ENCODE measurements at regions not wholly inside any gene's neighbourhood (a gene's known extent, or its start where the extent isn't known, plus 50 kb on each side); places are given as distances from the start of the nearest gene placed in this dataset.

GRCh38 chr10:63727636-63728035 lies 206.4 kb downstream of the REEP3 start:
- CTCF ChIA-PET, result interaction anchor here (0.8 kb wide), 1 partner anchor 8 kb away, joined by 3 read pairs; no protein-coding TSS in a partner anchor

GRCh38 chr10:63735305-63735704 lies 214.1 kb downstream of the REEP3 start:
- Histone ChIP-seq H3K4me1 (ENCODE audit: insufficient read depth, low read length) (no peaks in the 10 kb centered on the region), H3K27ac (ENCODE audit: low read depth, low read length) (no peak overlapping the region), H3K9me3 (ENCODE audit: low read length) (no peaks in the 10 kb centered on the region), H3K27me3 (ENCODE audit: insufficient read depth, low read length, poor library complexity, severe bottlenecking) (no peaks in the 10 kb centered on the region), H3K4me3 (ENCODE audit: low read length) (no peak overlapping the region), H3K36me3 (ENCODE audit: insufficient read depth, low read length) (no peaks in the 10 kb centered on the region)
- DNase-seq, result no peak
- Mint-ChIP-seq H3K27me3 (peaks cover 0 to 4% of the 10 kb centered on the region in 2 donors), H3K36me3 (no peaks in the 10 kb centered on the region), H3K4me1 (no peaks in the 10 kb centered on the region), H3K9me3 (no peaks in the 10 kb centered on the region), H3K4me3 (no peak overlapping the region), H3K27ac (no peak overlapping the region)
- ChIA-PET CTCF (no interaction called here), POLR2A (no interaction called here)

More at GRCh38 chr10:63727636-63728035, 206.4 kb downstream of the REEP3 start:
- H3K4me3 ChIP-seq (ENCODE audit: low read length), result no peak overlapping the region
- no peak for DNase-seq
- peaks cover 0 to 1% (median 0%) of the 10 kb centered on the region in 3 donors for H3K36me3 Mint-ChIP-seq
- no peak overlapping the region for H3K27ac ChIP-seq (ENCODE audit: low read depth, low read length)
- H3K4me3 Mint-ChIP-seq, result no peak overlapping the region
- peaks cover 19% of the 10 kb centered on the region for H3K27me3 ChIP-seq (ENCODE audit: insufficient read depth, low read length, poor library complexity, severe bottlenecking)
- H3K4me1 ChIP-seq (ENCODE audit: insufficient read depth, low read length), result no peaks in the 10 kb centered on the region
- POLR2A ChIA-PET, result no interaction called here
- H3K36me3 ChIP-seq (ENCODE audit: insufficient read depth, low read length), result no peaks in the 10 kb centered on the region
- H3K9me3 ChIP-seq (ENCODE audit: low read length), result no peaks in the 10 kb centered on the region
- H3K9me3 Mint-ChIP-seq, result no peaks in the 10 kb centered on the region
- H3K4me1 Mint-ChIP-seq, result no peaks in the 10 kb centered on the region
- peaks cover 19 to 54% of the 10 kb centered on the region in 2 donors for H3K27me3 Mint-ChIP-seq
- no peak overlapping the region for H3K27ac Mint-ChIP-seq

- Histone ChIP-seq H3K36me3 (ENCODE audit: insufficient read depth, low read length) (no peaks in the 10 kb centered on the region), H3K27me3 (ENCODE audit: insufficient read depth, low read length, poor library complexity, severe bottlenecking) (no peaks in the 10 kb centered on the region), H3K4me1 (ENCODE audit: insufficient read depth, low read length) (no peaks in the 10 kb centered on the region), H3K9me3 (ENCODE audit: low read length) (no peaks in the 10 kb centered on the region), H3K4me3 (ENCODE audit: low read length) (no peak overlapping the region), H3K27ac (ENCODE audit: low read depth, low read length) (no peak overlapping the region)
- no peak overlapping the region for H3K4me3 Mint-ChIP-seq
- H3K9me3 Mint-ChIP-seq, result peaks cover 0 to 1% (median 0%) of the 10 kb centered on the region in 5 donors
- H3K4me1 Mint-ChIP-seq, result no peaks in the 10 kb centered on the region
- no peak overlapping the region for H3K27ac Mint-ChIP-seq
- DNase-seq, result no peak
- H3K36me3 Mint-ChIP-seq, result peaks cover 0 to 6% (median 0%) of the 10 kb centered on the region in 3 donors
- CTCF ChIA-PET, result no interaction called here
- POLR2A ChIA-PET, result no interaction called here
- peaks cover 3 to 11% of the 10 kb centered on the region in 2 donors for H3K27me3 Mint-ChIP-seq
These were observed 217.2 kb downstream of the REEP3 start for GRCh38 chr10:63738410-63738809.

- Histone ChIP-seq H3K9me3 (ENCODE audit: low read length) (no peaks in the 10 kb centered on the region), H3K27ac (ENCODE audit: low read depth, low read length) (no peak overlapping the region), H3K27me3 (ENCODE audit: insufficient read depth, low read length, poor library complexity, severe bottlenecking) (no peaks in the 10 kb centered on the region), H3K4me3 (ENCODE audit: low read length) (no peak overlapping the region), H3K4me1 (ENCODE audit: insufficient read depth, low read length) (no peaks in the 10 kb centered on the region), H3K36me3 (ENCODE audit: insufficient read depth, low read length) (no peaks in the 10 kb centered on the region)
- Mint-ChIP-seq H3K4me3 (no peak overlapping the region), H3K4me1 (no peaks in the 10 kb centered on the region), H3K27ac (no peak overlapping the region), H3K9me3 (peaks cover 0 to 1% (median 0%) of the 10 kb centered on the region in 5 donors), H3K27me3 (peaks cover 12 to 14% of the 10 kb centered on the region in 2 donors), H3K36me3 (peaks cover 0 to 6% (median 0%) of the 10 kb centered on the region in 3 donors)
- no peak for DNase-seq
- CTCF ChIA-PET, result no interaction called here
- POLR2A ChIA-PET, result no interaction called here
These were observed 223.1 kb downstream of the REEP3 start for GRCh38 chr10:63744060-63744941.

GRCh38 chr10:63749915-63750314 lies 228.7 kb downstream of the REEP3 start:
- POLR2A ChIA-PET, result no interaction called here
- Histone ChIP-seq H3K36me3 (ENCODE audit: insufficient read depth, low read length) (no peaks in the 10 kb centered on the region), H3K4me3 (ENCODE audit: low read length) (no peak overlapping the region), H3K27me3 (ENCODE audit: insufficient read depth, low read length, poor library complexity, severe bottlenecking) (no peaks in the 10 kb centered on the region), H3K4me1 (ENCODE audit: insufficient read depth, low read length) (no peaks in the 10 kb centered on the region), H3K9me3 (ENCODE audit: low read length) (no peaks in the 10 kb centered on the region), H3K27ac (ENCODE audit: low read depth, low read length) (no peak overlapping the region)
- H3K27me3 Mint-ChIP-seq, result peaks cover 8 to 15% of the 10 kb centered on the region in 2 donors
- CTCF ChIA-PET, result no interaction called here
- H3K9me3 Mint-ChIP-seq, result peaks cover 0 to 3% (median 0%) of the 10 kb centered on the region in 5 donors
- no peak overlapping the region for H3K27ac Mint-ChIP-seq
- no peaks in the 10 kb centered on the region for H3K36me3 Mint-ChIP-seq
- H3K4me3 Mint-ChIP-seq, result no peak overlapping the region
- H3K4me1 Mint-ChIP-seq, result no peaks in the 10 kb centered on the region
- no peak for DNase-seq

- Mint-ChIP-seq H3K4me1 (no peaks in the 10 kb centered on the region), H3K27me3 (peaks cover under 1 to 15% of the 10 kb centered on the region in 2 donors), H3K9me3 (peaks cover 0 to 3% (median 0%) of the 10 kb centered on the region in 5 donors), H3K36me3 (no peaks in the 10 kb centered on the region), H3K4me3 (no peak overlapping the region), H3K27ac (no peak overlapping the region)
- H3K27ac ChIP-seq (ENCODE audit: low read depth, low read length), result no peak overlapping the region
- H3K36me3 ChIP-seq (ENCODE audit: insufficient read depth, low read length), result no peaks in the 10 kb centered on the region
- H3K4me1 ChIP-seq (ENCODE audit: insufficient read depth, low read length), result no peaks in the 10 kb centered on the region
- no peak overlapping the region for H3K4me3 ChIP-seq (ENCODE audit: low read length)
- H3K27me3 ChIP-seq (ENCODE audit: insufficient read depth, low read length, poor library complexity, severe bottlenecking), result no peaks in the 10 kb centered on the region
- CTCF ChIA-PET, result no interaction called here
- H3K9me3 ChIP-seq (ENCODE audit: low read length), result no peaks in the 10 kb centered on the region
- no peak for DNase-seq
- POLR2A ChIA-PET, result no interaction called here
These were observed 230.6 kb downstream of the REEP3 start for GRCh38 chr10:63751836-63752235.

GRCh38 chr10:63752318-63752717 lies 231.1 kb downstream of the REEP3 start:
- ChIA-PET POLR2A (no interaction called here), CTCF (no interaction called here)
- Mint-ChIP-seq H3K36me3 (no peaks in the 10 kb centered on the region), H3K27me3 (peaks cover 0 to 15% of the 10 kb centered on the region in 2 donors), H3K4me3 (no peak overlapping the region), H3K4me1 (no peaks in the 10 kb centered on the region), H3K27ac (no peak overlapping the region), H3K9me3 (peaks cover 0 to 3% (median 0%) of the 10 kb centered on the region in 5 donors)
- Histone ChIP-seq H3K27me3 (ENCODE audit: insufficient read depth, low read length, poor library complexity, severe bottlenecking) (no peaks in the 10 kb centered on the region), H3K4me1 (ENCODE audit: insufficient read depth, low read length) (no peaks in the 10 kb centered on the region), H3K9me3 (ENCODE audit: low read length) (no peaks in the 10 kb centered on the region), H3K36me3 (ENCODE audit: insufficient read depth, low read length) (no peaks in the 10 kb centered on the region), H3K27ac (ENCODE audit: low read depth, low read length) (no peak overlapping the region), H3K4me3 (ENCODE audit: low read length) (no peak overlapping the region)
- DNase-seq, result no peak

GRCh38 chr10:63753808-63754207 lies 232.6 kb downstream of the REEP3 start:
- peaks cover 5% of the 10 kb centered on the region for H3K27me3 ChIP-seq (ENCODE audit: insufficient read depth, low read length, poor library complexity, severe bottlenecking)
- H3K27ac Mint-ChIP-seq, result no peak overlapping the region
- H3K4me1 ChIP-seq (ENCODE audit: insufficient read depth, low read length), result no peaks in the 10 kb centered on the region
- POLR2A ChIA-PET, result no interaction called here
- no peak overlapping the region for H3K4me3 Mint-ChIP-seq
- H3K9me3 ChIP-seq (ENCODE audit: low read length), result no peaks in the 10 kb centered on the region
- no peaks in the 10 kb centered on the region for H3K36me3 Mint-ChIP-seq
- H3K36me3 ChIP-seq (ENCODE audit: insufficient read depth, low read length), result no peaks in the 10 kb centered on the region
- no peak overlapping the region for H3K4me3 ChIP-seq (ENCODE audit: low read length)
- CTCF ChIA-PET, result no interaction called here
- no peaks in the 10 kb centered on the region for H3K4me1 Mint-ChIP-seq
- no peak for DNase-seq
- H3K27ac ChIP-seq (ENCODE audit: low read depth, low read length), result no peak overlapping the region
- H3K27me3 Mint-ChIP-seq, result peaks cover 3 to 15% of the 10 kb centered on the region in 2 donors
- H3K9me3 Mint-ChIP-seq, result peaks cover 0 to 3% (median 0%) of the 10 kb centered on the region in 5 donors

All from CD8-positive, alpha-beta memory T cell (primary cell).